ENCODE measurements at regions not wholly inside any gene's neighbourhood (a gene's known extent, or its start where the extent isn't known, plus 50 kb on each side); places are given as distances from the start of the nearest gene placed in this dataset.

DNA sequence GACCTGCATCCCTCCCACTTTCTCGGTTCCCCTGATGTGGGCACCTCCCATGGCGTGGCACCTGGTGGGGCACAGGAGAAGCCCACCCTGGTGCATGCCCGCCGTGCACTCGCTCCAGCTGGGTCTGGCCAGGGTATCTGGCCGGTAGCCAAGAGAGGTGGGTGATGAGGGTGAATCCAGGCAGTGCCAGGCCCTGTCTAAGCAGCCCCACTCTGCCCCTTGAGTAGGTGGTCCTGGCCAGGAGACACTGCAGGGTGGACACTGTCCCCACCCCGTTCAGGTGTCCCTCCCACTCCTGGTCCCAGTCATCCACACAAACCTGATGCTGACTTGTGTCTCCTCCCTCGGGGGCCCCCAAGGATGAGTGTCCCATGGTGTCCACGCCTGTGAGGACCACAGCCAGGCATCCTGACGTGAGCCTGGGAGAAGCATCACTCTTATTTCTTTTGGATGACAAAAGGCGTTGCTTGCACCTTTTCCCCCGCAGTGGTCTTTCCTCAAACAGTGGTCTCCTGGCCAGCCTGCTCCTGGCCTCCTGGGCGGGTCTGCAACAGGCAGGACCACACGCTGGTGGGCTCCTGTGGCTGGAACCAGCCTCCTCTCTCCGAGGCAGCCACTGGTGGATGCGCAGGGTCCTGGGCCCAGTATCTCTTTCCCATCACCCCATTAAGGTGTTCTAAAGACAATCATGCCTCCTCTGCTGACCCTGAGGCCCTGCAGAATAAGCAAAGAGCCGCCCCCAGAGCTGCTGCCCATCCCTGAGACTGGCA, 922.3 kb downstream of the BRD1 start:
- DNase-seq = no peak

DNA sequence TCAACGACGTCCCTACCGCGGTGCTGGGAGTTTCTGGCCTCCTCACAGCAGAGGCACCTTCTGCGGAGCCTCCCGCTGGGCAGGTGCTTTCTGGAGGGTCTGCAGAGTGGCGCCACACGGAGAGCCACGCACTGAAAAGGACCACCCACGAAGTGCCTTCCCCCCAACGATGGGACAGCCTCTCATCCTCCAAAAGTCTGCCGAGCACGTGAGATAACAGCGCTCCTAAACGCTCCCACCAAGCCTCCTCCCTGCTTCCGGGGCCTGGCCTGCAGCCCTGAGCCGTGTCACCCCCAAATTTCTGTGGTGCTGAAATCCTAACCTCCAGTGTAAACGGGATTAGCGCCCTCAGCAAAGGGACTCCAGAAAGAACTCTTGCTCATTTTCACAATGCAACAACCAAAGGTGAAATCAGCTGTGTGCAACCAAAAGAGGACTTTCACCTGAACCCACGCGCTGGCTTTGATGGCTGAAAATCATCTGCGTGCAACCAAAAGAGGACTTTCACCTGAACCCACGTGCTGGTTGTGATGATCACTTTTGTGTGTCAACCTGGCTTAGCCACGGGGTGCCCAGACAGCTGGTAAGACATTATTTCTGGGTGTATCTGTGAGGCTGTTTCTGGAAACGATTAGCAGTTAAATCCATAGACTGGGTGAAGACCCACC, 924.6 kb downstream of the BRD1 start:
- no peak for DNase-seq

DNA sequence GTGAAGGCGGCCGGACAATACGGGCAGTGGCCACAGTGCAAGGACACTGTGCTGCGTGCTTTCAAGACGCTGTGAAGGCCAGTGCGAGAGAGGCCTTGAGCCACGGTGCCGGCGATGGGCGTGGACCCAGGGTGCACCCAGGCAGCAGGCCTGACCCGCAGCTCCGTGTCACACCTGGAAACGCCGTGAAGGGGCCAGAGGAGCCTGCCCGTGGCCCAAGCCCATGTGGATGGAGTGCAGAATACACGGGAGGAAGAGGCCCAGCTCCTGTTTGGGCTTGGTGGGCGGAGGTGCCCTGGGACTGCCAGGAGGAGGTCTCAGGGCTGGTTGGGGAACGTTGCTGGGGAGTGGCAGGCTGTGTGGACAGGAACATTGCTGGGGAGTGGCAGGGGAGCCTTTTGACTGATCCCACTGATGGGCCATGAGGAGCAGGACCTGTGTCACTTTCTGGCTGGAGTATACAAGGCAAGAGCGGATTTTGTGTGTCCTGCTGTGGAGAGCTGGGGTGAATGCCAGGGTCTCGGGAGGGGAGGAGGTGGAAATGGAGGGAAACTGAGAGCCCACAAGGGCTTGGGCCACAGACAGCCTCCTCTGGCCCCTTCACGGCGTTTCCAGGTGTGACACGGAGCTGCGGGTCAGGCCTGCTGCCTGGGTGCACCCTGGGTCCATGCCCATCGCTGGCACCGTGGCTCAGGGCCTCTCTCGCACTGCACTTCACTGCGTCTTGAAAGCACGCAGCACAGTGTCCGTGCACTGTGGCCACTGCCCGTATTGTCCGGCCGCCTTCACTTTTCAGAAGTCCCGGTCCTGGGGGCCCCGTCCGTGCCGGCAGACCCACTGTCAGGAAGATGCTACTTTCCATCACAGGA, 925.4 kb downstream of the BRD1 start:
- no peak for DNase-seq

DNA sequence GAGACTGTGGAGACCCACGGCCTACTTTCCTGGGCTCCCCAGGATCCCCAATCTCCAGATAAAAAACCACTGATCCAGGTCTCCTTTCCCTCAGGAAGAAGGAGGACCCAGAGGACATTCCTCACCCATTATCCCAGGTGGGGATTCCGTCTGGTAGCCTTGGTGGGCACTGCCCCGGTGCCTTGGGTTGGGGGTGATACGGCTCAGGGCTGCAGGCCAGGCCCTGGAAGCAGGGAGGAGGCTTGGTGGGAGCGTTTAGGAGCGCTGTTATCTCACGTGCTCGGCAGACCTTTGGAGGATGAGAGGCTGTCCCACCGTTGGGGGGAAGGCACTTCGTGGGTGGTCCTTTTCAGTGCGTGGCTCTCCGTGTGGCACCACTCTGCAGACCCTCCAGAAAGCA, 926.3 kb downstream of the BRD1 start:
- no peak for DNase-seq

DNA sequence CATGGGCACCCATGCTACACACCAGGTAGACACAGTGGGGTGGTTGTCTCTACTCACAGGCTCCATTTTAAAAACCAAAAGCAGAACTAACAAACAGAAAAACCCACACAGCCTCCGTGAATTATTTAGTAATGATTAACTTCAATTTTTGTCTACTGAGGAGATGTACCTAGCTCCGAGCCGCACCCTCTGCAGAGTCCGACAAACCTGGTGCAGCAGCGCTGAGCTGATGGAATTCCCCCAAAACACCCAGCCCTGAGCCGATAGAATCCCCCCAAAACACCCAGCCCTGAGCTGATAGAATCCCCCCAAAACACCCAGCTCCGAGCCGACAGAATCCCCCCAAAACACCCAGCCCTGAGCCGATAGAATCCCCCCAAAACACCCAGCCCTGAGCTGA, 927.0 kb downstream of the BRD1 start:
- no peak for DNase-seq

DNA sequence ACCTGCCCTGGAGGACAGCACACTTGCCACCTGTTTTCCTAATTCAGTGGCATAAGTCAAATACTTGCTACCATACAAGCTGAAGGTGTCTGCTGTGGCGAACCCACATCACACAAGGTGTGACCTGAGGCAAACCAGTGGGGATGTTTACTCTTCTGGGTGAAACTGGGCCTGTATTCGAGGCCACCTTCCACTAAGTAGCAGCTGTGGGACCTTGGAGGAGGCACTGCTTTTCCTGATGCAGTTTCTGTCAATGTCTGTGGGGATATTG, 927.4 kb downstream of the BRD1 start:
- no peak for DNase-seq

DNA sequence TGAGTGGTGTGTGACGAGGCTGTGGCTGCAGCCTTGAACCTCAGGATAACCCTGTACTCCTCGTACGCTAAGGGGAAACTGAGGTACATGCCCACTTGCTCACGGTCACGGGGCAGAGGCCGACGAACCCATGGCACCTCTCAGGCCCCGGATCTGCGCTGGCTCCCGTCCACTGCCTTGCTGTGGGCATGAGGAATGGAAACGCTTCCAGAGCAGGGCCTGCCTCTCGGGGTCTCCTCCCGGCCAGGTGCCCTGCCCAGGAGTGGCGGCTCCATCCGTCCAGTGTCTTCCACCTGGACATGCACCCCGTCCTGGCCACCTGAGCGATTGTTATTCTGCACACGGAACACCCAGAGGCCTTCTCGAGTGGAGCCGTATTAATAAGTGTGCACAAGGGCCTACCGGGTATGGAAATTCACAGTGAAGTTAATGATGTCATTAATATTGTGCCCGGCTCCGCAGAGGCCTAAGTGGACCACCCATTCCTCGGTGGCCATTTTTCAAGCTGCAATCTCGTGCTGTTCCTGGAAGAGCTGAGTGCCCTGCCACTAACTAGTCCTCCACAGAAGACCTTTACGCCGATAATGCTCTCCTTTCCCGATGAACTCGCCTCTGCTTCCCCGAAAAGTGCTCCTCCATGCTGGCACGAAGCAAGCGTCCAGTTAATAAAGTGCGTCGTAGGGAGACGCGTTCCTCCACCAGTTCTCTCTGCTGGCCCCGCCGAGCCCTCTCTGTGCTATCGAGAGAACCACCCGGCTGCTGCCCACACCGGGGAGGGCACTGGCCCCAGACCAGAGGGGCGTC, 927.9 kb downstream of the BRD1 start:
- no peak for DNase-seq

DNA sequence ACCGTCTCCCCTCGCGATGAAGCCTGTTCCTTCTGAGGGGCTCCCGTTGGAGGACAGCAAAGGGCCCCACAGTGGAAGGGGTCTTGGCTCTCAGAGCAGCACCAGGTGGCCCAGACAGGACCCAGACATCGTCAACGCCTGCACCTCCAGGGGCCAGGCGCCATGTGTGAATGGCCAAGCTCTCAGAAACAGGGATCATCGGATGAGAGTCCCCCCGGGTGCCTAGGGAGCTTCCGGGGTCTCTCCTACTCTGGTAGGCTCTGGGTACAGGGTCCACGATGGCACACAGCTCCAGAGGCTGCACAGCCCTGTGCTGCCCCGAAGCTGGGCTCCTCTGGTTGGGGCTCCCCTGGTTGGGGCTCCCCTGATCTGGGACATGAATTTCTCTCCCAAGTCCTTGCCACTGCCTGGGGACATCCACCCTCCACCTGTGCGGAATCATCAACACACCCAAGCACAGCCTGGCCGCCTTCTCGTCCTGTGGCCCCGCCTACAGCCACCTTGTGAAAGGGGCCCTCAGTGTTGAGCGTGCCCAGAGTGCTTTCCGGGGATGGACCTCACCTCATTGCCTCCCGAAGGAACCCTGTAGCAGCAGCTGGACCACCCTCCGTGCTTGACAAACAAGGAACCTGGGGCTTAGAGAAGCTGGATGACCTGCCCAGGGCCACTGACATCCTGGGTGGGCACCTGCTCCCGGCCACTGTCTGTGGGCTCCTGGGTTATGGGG, 929.0 kb downstream of the BRD1 start:
- no peak for DNase-seq

DNA sequence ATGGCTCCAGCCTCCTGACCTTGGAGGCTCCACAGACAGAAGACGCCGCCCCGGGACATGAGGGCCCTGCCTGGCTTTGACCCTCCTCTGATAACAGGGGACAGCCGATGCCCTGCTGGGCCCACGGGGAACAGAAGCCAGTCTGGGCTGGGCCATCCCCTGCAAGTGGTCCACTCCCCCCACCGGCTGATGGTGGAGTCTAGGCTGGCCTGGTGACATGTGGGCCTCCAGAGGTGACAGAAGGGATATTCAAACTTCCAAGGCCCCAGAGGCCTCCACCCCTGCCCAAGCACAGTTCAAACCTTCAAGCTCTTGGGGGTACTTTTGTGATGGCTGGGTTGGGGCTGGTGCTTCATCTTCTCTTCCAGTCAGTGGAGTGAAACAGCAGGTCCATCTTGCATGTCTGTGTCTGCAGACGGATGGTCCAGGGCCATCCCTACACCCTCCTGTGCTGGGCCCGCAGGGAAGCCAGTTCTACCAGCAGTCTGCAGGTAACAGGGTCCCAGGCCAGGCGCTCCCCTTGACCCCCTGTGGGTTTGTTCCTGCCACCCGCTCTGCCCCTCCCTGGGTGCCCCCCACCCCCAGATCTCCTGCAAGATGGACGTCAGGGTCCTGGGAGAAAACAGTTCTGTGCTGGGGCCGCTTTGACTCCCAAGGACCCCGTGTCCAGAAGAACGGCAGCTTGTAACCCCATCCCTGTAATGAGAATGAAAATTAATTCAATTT, 929.9 kb downstream of the BRD1 start:
- DNase-seq = no peak

DNA sequence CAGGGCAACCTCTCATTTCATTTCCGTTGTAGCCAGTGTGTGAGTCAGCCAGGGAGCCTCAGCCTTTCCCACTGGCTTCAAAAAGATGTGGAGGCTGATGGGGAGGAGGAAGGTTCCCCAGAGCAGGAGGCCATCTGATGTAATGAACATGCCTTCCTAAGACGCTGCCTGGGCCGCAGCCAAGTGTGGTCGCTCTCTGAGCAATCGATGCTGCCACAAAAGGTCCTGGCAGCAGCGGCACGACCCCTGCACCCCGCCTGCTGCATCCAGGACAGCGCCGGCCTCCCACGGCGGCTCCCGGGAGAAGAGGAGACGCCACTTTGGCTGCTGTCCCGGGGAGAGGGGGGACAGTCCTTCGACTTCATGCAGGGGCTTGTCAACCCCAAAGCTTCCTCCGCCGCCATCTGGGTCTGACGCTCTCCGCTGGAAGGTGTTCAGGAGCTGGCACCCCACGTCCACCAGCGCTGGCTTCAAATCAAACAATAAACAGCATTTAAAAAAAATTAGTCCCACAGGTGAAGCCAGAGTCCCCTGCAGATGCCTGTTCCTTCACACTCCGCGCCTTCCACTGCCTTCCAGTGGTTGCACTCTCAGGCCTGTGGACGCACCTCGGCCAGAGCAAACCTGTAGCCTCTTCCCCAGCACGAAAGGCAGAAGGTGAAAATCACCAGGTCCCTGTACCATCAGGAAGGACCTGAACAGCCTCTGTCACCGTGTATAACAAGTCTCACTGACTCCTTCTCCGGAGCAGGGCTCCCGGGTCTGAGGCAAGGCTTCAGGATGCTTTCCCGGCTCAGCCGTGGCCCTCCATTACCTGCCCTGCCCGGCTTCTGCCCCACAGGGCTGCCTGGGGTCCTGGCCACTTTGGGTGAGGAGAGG, 930.7 kb downstream of the BRD1 start:
- no peak for DNase-seq

DNA sequence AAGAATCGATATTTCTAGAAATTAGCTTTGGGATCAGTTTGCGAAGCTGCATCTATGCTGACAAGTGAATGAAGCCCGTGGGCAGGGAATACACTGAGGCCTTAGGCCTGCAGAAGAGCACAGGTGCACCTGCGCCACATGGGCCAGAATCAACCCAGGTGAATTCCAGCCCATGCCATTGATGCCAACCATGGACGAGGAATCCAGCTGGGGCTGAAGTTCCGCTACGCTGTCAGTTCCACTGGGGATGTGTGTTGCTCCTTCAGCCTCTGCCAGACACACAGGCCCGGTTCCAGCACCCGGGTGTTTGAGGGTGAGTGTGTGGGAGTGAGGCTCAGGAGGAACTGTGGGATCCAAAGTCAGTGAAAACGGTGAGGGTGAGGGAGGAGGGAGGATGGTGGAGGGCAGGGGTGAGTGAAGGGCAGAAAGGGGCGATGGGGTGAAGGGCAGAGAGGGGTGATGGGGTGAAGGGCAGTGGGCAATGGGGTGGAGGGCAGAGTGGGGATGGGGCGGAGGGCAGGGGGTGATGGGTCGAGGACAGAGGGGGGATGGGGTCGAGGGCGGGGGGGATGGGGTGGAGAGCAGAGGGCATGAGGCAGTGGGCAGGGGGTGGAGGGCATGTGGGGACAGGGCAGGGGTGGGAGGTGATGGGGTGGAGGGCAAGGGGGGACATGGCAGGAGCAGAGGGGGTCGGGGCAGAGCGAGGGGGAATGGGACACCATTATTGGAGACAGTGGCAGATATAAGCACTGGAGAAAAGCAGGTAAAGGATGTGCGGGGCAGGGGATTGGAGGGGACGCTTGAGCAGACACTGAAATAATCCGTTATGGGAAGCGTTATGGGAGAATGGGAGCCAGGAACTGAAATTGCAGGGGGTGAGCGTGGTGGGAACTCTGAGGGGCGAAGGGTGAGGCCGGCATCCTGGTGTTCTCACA, 931.6 kb downstream of the BRD1 start:
- no peak for DNase-seq

DNA sequence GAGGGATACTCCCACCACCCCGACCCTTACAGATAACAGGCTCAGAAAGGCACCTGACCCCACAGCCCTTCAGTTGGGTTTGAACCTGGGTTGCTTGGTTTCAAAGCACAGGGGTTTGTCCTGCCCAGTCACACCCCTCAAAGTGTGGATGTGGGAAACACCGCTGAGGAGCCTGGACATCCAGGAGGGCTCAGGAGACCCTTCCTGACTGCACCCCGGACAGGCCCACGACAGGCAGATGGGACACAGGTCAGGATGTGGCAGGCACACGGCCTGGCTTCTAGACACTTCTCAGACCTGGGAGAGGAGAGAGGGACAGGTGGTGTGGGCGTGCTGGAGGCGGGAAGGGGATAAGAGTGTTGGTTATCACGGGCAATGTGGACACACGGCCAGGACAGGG, 932.3 kb downstream of the BRD1 start:
- DNase-seq = no peak

DNA sequence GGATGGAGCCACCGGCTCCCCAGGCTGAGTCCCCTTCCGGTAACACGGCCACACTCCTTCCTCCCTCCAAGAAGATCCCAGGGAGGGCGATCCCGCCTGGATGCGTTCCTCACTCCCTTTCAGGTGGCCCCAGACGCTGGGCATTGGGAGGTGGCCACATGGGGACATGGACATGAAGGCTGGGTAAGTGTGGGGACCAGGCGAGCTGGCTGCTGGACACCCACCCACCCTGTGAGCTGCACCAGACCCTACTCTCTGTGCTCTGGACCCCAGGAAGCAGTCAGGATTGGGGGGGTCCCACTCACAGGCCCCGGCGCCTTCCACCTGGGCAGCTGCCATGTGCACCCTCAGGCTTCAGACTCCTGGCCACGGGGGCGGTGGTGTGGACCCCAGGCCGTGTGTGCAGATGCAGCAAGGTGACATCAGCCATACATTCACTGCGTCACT, 932.8 kb downstream of the BRD1 start:
- no peak for DNase-seq

DNA sequence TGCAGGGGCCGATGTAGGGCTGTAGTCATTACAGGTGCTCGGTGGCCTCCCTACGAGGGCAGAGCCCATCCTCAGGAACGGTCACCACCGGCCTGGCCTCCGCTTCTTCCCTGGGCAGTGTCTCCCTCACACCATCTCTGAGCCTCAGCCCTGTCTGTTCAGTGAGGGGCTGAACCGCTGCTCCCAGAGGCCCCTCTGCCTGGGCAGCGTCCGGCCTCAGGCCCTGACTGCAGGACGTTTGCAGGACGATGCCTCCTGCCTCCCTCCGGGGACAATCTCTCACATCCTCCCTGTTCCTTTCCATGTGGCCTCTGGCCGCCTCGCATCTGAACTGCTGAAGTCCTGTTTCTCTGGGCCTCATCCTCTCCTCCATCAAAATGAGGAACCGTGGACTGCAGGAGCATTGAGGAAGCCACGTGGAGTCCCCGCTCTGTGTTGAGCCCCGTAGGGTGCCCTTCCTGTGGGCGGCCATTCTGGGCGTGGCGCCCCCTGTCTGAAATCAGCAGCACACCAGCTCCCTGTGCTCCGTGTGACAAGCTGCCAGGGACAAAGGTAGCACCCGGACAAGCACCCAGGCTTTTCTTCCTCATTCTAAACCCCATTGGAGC, 933.5 kb downstream of the BRD1 start:
- DNase-seq = no peak

DNA sequence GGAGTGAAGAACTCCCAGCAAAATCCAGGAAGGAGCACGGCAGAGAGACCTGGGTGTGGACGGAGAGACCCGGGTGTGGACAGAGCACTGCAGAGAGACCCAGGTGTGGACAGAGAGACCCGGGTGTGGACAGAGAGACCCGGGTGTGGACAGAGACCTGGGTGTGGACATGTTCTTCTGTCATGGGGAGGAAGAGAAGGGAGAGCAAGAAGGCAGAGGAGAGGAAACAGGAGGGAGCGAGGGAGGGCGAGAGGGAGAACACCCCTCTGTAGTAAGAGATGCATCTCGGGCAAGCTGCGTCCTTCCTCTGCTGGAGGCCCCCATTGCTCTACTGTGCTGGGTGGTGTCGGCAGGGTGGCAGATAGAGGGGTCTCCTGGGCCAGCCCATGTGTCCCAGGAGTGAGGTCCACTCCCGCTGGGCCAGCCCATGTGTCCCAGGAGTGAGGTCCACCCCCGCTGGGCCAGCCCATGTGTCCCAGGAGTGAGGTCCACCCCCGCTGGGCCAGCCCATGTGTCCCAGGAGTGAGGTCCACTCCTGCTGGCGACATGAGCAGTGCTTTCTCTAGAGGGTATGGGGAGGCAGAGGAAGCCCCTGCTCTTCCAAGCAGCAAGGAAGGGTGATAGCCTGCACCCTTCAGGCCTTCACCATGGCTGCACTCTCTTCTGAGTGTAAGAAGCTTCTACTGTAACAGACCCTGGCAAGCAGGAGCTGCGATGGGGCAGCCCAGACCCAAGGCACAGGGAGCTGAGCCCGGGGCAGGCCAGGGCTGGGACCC, 934.2 kb downstream of the BRD1 start:
- DNase-seq = no peak

DNA sequence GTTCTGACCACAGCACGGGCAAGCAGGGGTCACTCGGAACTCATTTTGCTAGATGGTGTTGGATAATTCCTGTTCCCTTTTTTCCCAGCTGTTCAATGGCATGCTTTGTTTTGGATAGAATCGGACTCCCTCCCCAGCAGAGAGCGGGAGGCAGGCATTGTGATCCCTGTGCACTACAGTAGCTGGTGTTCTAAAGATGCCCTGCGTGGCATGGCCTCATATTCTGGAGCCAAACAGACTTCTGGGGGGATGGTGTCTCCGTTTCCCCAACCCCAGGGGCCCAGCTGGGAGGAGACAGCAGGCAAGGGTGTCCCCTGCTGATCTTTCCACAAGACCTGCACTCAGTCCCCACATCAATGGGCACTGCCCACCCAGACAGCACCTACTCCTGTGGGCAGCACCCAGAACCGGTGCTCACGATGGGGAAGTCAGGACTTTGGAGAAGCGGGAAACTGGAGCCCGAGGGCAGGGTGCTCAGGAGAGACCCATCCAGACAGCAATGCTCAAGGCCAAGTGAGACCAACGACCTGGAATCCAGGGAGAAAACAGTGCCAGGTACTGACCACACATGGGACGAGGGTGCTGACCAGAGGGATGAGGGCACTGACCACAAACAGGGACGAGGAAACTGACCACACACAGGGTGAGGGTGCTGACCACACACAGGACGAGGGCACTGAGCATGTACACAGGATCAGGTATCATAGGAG, 934.9 kb downstream of the BRD1 start:
- no peak for DNase-seq
